Heart left ventricle (tissue), 16 donors: ENCODE measurements at regions not wholly inside any gene's neighbourhood (a gene's known extent, or its start where the extent isn't known, plus 50 kb on each side); places are given as distances from the start of the nearest gene placed in this dataset.

Source experiments
- ATAC-seq, 4 donors: fragments of 200-7000 bp; cut with Tn5 transposase; one replicate each; pipeline ENCODE4 v1.9.1; 2020 to 2022; ENCODE audit warnings: moderate library complexity in 4 of 4, mild to moderate bottlenecking in 3 of 4, moderate number of reproducible peaks in 1 of 4
- DNase-seq, 5 donors: peaks; one replicate each; pipeline ENCODE4 v3.0.0-alpha.2; 2020
- H3K27ac ChIP-seq, 12 donors: fragments of 200-600 bp; sonication (generic) in 4 of 12; one replicate each; pipeline versions ENCODE4 v1.5.0 to v1.8.0; 2016 to 2022; ENCODE audit warnings: mild to moderate bottlenecking in 2 of 12
- H3K27me3 ChIP-seq, 9 donors: fragments of 200-600 bp; sonication (generic) in 2 of 9; one replicate each; pipeline versions ENCODE4 v1.5.1 to v1.8.0; 2016 to 2022; ENCODE audit warnings: mild to moderate bottlenecking in 3 of 9
- H3K36me3 ChIP-seq, 9 donors: fragments of 200-600 bp; sonication (generic) in 2 of 9; one replicate each; pipeline versions ENCODE4 v1.5.0 to v1.8.0; 2018 to 2022; ENCODE audit warnings: mild to moderate bottlenecking in 2 of 9
- H3K4me1 ChIP-seq, 12 donors: fragments of 200-600 bp; sonication (generic) in 4 of 12; one replicate each; pipeline versions ENCODE4 v1.5.0 to v1.8.0; 2016 to 2022; ENCODE audit warnings: mild to moderate bottlenecking in 3 of 12
- H3K4me3 ChIP-seq, 12 donors: fragments of 200-600 bp; sonication (generic) in 4 of 12; one replicate each; pipeline versions ENCODE4 v1.5.0 to v1.8.0; 2017 to 2022; ENCODE audit warnings: mild to moderate bottlenecking in 9 of 12, moderate library complexity in 4 of 12
- H3K9me3 ChIP-seq, 12 donors: fragments of 200-600 bp; sonication (generic) in 4 of 12; one replicate each; pipeline versions ENCODE4 v1.5.0 to v1.8.0; 2016 to 2022; ENCODE audit warnings: mild to moderate bottlenecking in 1 of 12
- CTCF ChIP-seq, 12 donors: fragments of 200-600 bp; sonication (generic) in 4 of 12; IDR thresholded peaks; one replicate each; pipeline versions ENCODE4 v1.5.0 to v1.8.0; 2018 to 2022; ENCODE audit warnings: antibody characterized with exemption in 12 of 12, mild to moderate bottlenecking in 5 of 12
- POLR2A ChIP-seq, 2 donors: fragments of 450-650 bp; IDR thresholded peaks; one replicate each; pipeline ENCODE4 v1.6.1; 2017; ENCODE audit warnings: antibody characterized with exemption in 2 of 2, mild to moderate bottlenecking in 2 of 2, moderate library complexity in 2 of 2
- WGBS, 4 donors: extraction: QIAGEN DNeasy Blood & Tissue Kit in 2 of 4; methylation state at CpG; one replicate each; pipeline versions ENCODE4 v1.1.5 to v1.1.7; 2013 to 2018; 5-methylcytosine and 5-hydroxymethylcytosine counted together
- intact Hi-C, 10 donors: fragments of 100-400 bp; cut with DNase I; formaldehyde crosslinking; loops; one replicate each; pipeline versions ENCODE4 v1.11.1 to v1.14.2; 2022
- donor health status: ischemic (EF 13 %, LVEDD 7.1; RV severe dilation, severe dysfunction).
- donor health status: healthy with polysubstance abuse.
- donor health status: DM: no; HTN: yes; CAD: no.
- donor health status: DM: no; HTN: no; CAD: no.
- donor health status: ischemic (EF 25% LVEDD 6.9; RV normal size, moderate dysfunction).
- donor health status: ischemic (EF 25% LVEDD 5.7; RV mildly dilated, moderate dysfunction).
- donor health status: healthy.
- donor health status: DM: yes; HTN: yes; CAD: no.
- donor health status: ischemic (EF 35%, LVEDD 5.7; RV mildly dilated, moderate dysfunction).
- donor health status: nonischemic (EF 11% LVEDD 7.7; RV severe dilation, severe dysfunction).
- donor health status: DM: yes; HTN: yes; CAD: no.
- donor health status: PGD.
- donor health status: ischemic (EF 29% LVEDD 5.4; RV normal size, mild dysfunction).
- donor health status: nonischemic (EF 23%, LVEDD 6.1; RV moderate dilation, normal function).

GRCh38 chr15:24733659-24734058, 58.1 kb downstream of the NPAP1 start:
- no peaks in the 10 kb centered on the region for H3K4me1 ChIP-seq
- WGBS, 4 donors = 80 to 87% (median 84%) methylated on average over 2 of the region's 2 CpGs
- H3K27me3 ChIP-seq = no peaks in the 10 kb centered on the region
- DNase-seq (no peak), ATAC-seq (no peak)
- intact Hi-C loops = loop anchor here in 1 of 10 donors (10.0 kb wide), 1 partner anchor 61 kb away; no protein-coding TSS in a partner anchor
- H3K36me3 ChIP-seq = no peaks in the 10 kb centered on the region
- peaks cover 0 to 13% (median 0%) of the 10 kb centered on the region in 12 donors for H3K9me3 ChIP-seq
- no peak overlapping the region for H3K27ac ChIP-seq
- no peak overlapping the region for H3K4me3 ChIP-seq
- TF ChIP-seq POLR2A (IDR thresholded peaks at IDR 0.05) (no peak), CTCF (IDR thresholded peaks at IDR 0.05) (no peak)

DNA sequence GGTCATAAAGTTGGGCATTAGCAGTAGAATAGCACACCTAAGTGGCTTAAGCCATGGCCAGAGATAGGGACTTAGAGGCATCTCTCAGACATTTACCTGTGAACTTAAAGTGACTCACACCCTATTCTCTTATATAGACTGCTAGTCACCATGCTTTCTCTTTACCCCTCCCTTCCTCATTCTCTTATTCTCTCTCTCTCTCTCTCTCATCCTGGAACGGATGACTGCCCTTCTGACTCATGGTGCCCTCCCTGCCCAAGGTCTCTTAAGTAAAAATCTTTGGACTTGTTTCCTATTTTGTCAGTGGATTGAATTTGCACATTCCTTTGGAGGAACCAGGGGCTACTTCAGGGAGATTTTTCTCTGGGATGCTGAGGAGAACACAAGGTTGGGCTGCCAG, 58.8 kb downstream of the NPAP1 start:
- Histone ChIP-seq H3K4me3 (no peak overlapping the region), H3K27me3 (no peaks in the 10 kb centered on the region), H3K36me3 (no peaks in the 10 kb centered on the region), H3K27ac (no peak overlapping the region), H3K9me3 (peaks cover 0 to 13% (median 0%) of the 10 kb centered on the region in 12 donors), H3K4me1 (no peaks in the 10 kb centered on the region)
- ATAC-seq (no peak), DNase-seq (no peak)
- TF ChIP-seq CTCF (IDR thresholded peaks at IDR 0.05) (no peak), POLR2A (IDR thresholded peaks at IDR 0.05) (no peak)
- intact Hi-C loops = loop anchor here in 1 of 10 donors (10.0 kb wide), 1 partner anchor 60 kb away; no protein-coding TSS in a partner anchor
- 26 to 47% (median 36%) methylated on average over 1 of the region's 1 CpG for WGBS, 4 donors

GRCh38 chr15:24745290-24745689, 69.7 kb downstream of the NPAP1 start:
- Histone ChIP-seq H3K4me3 (no peak overlapping the region), H3K27ac (no peak overlapping the region), H3K4me1 (no peaks in the 10 kb centered on the region), H3K9me3 (peaks cover 0 to 14% (median 0%) of the 10 kb centered on the region in 12 donors), H3K36me3 (no peaks in the 10 kb centered on the region), H3K27me3 (no peaks in the 10 kb centered on the region)
- intact Hi-C loops = no loop called here
- no peak for TF ChIP-seq POLR2A (IDR thresholded peaks at IDR 0.05)
- TF ChIP-seq CTCF (IDR thresholded peaks at IDR 0.05) = no peak
- DNase-seq = no peak
- ATAC-seq = no peak

- DNase-seq (no peak), ATAC-seq (no peak)
- Histone ChIP-seq H3K27ac (no peak overlapping the region), H3K4me1 (no peaks in the 10 kb centered on the region), H3K4me3 (no peak overlapping the region), H3K36me3 (no peaks in the 10 kb centered on the region), H3K9me3 (peaks cover 0 to 14% (median 0%) of the 10 kb centered on the region in 12 donors), H3K27me3 (no peaks in the 10 kb centered on the region)
- TF ChIP-seq CTCF (IDR thresholded peaks at IDR 0.05) (no peak), POLR2A (IDR thresholded peaks at IDR 0.05) (no peak)
- intact Hi-C loops = no loop called here
Observed at GRCh38 chr15:24746094-24746493, 70.5 kb downstream of the NPAP1 start.
